GM12874 (cell line): ENCODE measurements at regions not wholly inside any gene's neighbourhood (a gene's known extent, or its start where the extent isn't known, plus 50 kb on each side); places are given as distances from the start of the nearest gene placed in this dataset.

Source experiments
- TF ChIP-seq, protein P1 (sequence below): IDR thresholded peaks from 2 replicates; pipeline ENCODE4 v1.5.1; 2011; ENCODE audit warnings: low read depth, mild to moderate bottlenecking, control low read depth, low read length, moderate library complexity; ENCODE audit not compliant: insufficient read depth

DNA sequence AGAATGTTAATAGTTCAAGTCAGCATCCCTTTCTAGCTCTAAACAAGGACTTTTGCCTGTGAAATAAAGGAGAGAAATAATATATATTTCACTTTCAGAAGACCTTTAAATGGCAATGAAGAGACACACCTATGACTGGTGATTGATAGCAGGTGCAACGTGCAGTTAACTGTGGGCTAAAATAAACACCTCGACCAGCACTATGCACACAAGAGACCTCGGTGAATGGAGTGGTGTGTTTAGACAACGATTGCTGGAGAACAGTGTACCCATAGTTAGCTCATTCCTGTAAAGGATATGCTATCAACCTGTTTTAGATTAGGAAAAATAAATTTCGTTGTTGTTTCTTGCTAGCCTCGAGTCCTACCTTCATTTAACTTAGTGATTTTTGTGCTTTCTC lies 143.4 kb downstream of the NR4A2 start:
- TF ChIP-seq, protein P1, sequence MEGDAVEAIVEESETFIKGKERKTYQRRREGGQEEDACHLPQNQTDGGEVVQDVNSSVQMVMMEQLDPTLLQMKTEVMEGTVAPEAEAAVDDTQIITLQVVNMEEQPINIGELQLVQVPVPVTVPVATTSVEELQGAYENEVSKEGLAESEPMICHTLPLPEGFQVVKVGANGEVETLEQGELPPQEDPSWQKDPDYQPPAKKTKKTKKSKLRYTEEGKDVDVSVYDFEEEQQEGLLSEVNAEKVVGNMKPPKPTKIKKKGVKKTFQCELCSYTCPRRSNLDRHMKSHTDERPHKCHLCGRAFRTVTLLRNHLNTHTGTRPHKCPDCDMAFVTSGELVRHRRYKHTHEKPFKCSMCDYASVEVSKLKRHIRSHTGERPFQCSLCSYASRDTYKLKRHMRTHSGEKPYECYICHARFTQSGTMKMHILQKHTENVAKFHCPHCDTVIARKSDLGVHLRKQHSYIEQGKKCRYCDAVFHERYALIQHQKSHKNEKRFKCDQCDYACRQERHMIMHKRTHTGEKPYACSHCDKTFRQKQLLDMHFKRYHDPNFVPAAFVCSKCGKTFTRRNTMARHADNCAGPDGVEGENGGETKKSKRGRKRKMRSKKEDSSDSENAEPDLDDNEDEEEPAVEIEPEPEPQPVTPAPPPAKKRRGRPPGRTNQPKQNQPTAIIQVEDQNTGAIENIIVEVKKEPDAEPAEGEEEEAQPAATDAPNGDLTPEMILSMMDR = no peak

DNA sequence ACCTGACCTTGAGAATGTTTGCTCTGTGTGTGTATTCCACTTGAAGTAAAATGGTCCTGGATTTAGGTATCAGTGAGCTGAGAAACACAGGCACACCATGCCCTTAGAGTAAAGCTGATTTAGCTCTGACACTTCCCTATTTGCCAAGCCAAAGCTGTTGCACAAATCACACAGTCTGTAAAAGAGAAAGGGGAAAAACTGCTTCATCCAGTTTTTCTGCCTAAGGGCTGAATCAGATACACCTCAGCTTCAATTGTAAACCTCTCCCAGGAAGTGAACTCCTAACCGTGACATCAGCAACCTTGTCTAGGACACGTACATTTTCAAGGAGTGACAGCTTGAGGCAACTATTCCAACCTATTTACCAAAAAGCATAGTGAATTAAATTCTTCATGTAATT lies 150.4 kb downstream of the NR4A2 start:
- TF ChIP-seq, protein P1 = no peak

DNA sequence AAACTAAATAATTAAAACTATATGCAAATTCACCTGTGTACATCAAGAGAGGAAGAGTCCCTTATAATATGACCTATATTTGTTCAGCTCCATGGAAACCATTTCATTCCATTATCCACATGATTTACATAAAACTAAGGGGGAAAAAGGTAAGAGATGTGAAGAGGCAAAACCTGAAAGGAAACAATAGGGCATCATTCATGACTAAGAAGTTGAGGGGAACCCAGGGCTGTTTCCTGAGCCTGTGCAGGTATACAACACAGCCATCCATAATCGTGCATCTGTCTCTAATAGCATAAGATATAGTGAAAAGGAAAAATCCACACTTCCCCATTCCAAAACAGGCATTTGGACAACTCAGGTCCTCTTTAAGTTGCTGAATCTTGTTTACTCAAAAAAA lies 151.3 kb downstream of the NR4A2 start:
- TF ChIP-seq, protein P1 = no peak

DNA sequence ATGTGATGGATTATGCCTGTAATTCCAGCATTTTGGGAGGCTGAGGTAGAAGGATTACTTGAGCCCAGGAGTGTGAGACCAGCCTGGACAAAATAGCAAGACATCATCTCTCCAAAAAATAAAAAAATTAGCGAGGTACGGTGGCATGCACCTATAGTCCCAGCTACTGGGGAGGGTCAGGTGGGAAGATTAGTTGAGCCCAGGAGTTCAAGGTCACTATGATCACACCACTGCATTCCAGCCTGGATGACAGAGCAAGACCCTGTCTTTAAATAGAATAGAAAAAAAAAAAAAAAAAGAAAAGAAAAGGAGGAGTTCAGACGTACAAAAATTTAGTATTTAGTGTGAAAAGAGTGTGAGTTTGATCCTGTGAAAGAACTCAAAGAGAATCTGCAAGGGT lies 154.9 kb downstream of the NR4A2 start:
- TF ChIP-seq, protein P1 = no peak

DNA sequence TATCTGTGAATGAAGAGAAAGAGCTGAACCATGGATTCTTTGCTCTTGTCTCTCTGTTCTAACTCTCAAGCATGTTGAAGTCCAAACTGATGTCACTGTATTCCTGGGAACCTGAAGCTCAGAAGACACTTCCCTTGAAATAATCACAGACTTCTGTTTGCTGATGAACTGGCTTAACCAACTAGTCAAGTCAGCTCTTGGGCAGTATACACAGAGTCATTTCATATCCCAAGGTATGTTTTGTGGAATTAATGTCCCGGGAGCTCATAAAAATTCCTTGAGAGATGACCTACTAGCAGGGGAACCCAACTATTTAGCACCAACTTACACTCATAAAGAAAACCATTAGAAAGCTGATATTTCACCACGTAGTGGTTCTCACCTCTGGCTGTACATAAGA lies 156.6 kb downstream of the NR4A2 start:
- TF ChIP-seq, protein P1 = no peak

DNA sequence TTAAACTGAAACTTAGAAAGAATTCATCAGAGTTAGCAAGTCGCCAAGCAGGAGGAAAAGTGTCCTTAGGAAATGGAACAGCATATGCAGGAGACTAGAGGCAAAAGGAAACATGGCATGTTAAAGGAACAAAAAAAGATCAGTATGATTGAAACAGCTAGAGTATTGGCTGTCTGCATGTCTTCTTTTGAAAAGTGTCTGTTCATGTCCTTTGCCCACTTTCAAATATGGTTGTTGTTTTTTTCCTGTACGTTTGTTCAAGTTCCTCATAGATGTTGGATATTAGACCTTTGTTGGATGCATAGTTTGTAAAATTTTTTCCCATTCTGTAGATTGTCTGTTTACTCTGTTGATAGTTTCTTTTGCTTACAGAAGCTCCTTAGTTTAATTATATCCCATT lies 161.6 kb downstream of the NR4A2 start:
- TF ChIP-seq, protein P1 = no peak

DNA sequence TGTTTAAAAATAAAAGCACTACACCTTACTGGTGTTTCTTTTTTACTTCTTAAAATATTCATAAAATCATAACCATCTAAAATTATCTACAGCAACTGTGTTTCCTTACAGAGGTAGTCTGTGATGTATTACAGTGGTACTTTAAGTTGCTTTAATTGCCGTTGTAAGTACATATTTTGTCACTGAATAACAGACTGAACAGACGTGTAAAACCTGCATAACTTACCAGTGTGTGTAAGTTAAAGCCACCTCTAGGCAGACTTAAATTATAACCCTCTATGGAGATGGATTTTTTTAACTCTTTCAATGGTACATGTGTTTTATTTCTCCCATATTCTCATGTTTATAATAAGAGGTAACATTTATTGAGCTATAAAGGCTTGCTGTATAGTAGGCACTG lies 166.8 kb downstream of the NR4A2 start:
- TF ChIP-seq, protein P1 = no peak
